H1 (cell line): ENCODE measurements at regions not wholly inside any gene's neighbourhood (a gene's known extent, or its start where the extent isn't known, plus 50 kb on each side); places are given as distances from the start of the nearest gene placed in this dataset.

Source experiments
- CTCF ChIA-PET: fragments of 300-600 bp; sonication (Branson Sonifier 250); formaldehyde crosslinking; loops from one replicate; lab custom pipeline; 2021; ENCODE audit not compliant: partially characterized antibody; lab: Charles Lee
- POLR2A ChIA-PET: fragments of 300-600 bp; sonication (Branson Sonifier 250); formaldehyde crosslinking; loops from one replicate; lab custom pipeline; 2021; ENCODE audit warnings: inconsistent platforms; ENCODE audit not compliant: partially characterized antibody; lab: Charles Lee
- DNase-seq, 2 experiments: peaks; one replicate each; pipeline versions ENCODE4 v3.0.0 to v3.0.0-alpha.2; 2010 to 2022; ENCODE audit warnings: low spot score in 2 of 2, low read depth in 1 of 2, mixed read lengths in 1 of 2
- FAIRE-seq: peaks from 2 replicates; lab custom pipeline; 2011; peaks lifted over from hg19 to GRCh38; lab: Jason Lieb, UNC
- H2AFZ ChIP-seq: 2 replicates; pipeline ENCODE4 v1.8.1; 2012; ENCODE audit warnings: low read length, inconsistent platforms
- H2AK5ac ChIP-seq: 2 replicates; pipeline ENCODE4 v1.6.1; 2013; ENCODE audit warnings: low read depth, low read length
- H2BK120ac ChIP-seq: replicated peaks from 2 replicates; pipeline ENCODE3; 2013; ENCODE audit warnings: low read depth, low read length, inconsistent platforms
- H2BK12ac ChIP-seq: 2 replicates; pipeline ENCODE4 v1.6.1; 2013; ENCODE audit warnings: low read depth, low read length
- H2BK15ac ChIP-seq: 2 replicates; pipeline ENCODE4 v1.6.1; 2013; ENCODE audit warnings: low read length
- H2BK20ac ChIP-seq: 2 replicates; pipeline ENCODE4 v1.6.1; 2013; ENCODE audit warnings: low read length
- H2BK5ac ChIP-seq: 2 replicates; pipeline ENCODE4 v1.6.1; 2013; ENCODE audit warnings: low read depth, low read length
- H3K14ac ChIP-seq: 2 replicates; pipeline ENCODE4 v1.6.1; 2013; ENCODE audit warnings: inconsistent platforms; ENCODE audit not compliant: insufficient read length
- H3K18ac ChIP-seq: 2 replicates; pipeline ENCODE4 v1.6.1; 2013; ENCODE audit warnings: low read length; ENCODE audit errors: extremely low read depth
- H3K23ac ChIP-seq: 2 replicates; pipeline ENCODE4 v1.6.1; 2013; ENCODE audit warnings: inconsistent platforms; ENCODE audit not compliant: insufficient read length
- H3K23me2 ChIP-seq: 2 replicates; pipeline ENCODE4 v1.6.1; 2013; ENCODE audit warnings: low read depth, low read length
- H3K27ac ChIP-seq: 2 replicates; pipeline ENCODE4 v1.6.1; 2011; ENCODE audit warnings: low read depth, low read length, inconsistent platforms
- H3K27me3 ChIP-seq, 4 experiments: replicated peaks in 1 of 4; 1 replicate in 1 of 4; 2 replicates in 3 of 4; pipeline versions ENCODE4 v1.6.1 to v1.8.1; 2011 to 2013; ENCODE audit warnings: low read length in 3 of 4, mild to moderate bottlenecking in 3 of 4, inconsistent platforms in 2 of 4, mixed read lengths in 2 of 4, moderate library complexity in 1 of 4; ENCODE audit not compliant: control insufficient read depth in 3 of 4, insufficient read depth in 3 of 4; ENCODE audit errors: extremely low read depth in 1 of 4
- H3K36me3 ChIP-seq, 4 experiments: 2 replicates each; pipeline versions ENCODE4 v1.6.1 to v1.8.1; 2011 to 2013; ENCODE audit warnings: mild to moderate bottlenecking in 4 of 4, low read length in 3 of 4, moderate library complexity in 2 of 4, control low read depth in 1 of 4, inconsistent platforms in 1 of 4; ENCODE audit not compliant: insufficient read depth in 4 of 4, control insufficient read depth in 2 of 4
- H3K4ac ChIP-seq: replicated peaks from 2 replicates; pipeline ENCODE3; 2013; ENCODE audit warnings: low read length, low read depth, mixed read lengths, inconsistent platforms; ENCODE audit not compliant: insufficient read length
- H3K4me1 ChIP-seq, 4 experiments: replicated peaks in 1 of 4; 1 replicate in 1 of 4; 2 replicates in 3 of 4; pipeline versions ENCODE4 v1.6.1 to v1.8.1; 2011 to 2013; ENCODE audit warnings: low read length in 3 of 4, inconsistent platforms in 2 of 4, mixed read lengths in 1 of 4; ENCODE audit not compliant: insufficient read depth in 4 of 4, control insufficient read depth in 3 of 4
- H3K4me2 ChIP-seq, 2 experiments: 2 replicates each; pipeline versions ENCODE4 v1.6.1 to v1.8.1; 2011 to 2013; ENCODE audit warnings: low read depth in 2 of 2, low read length in 2 of 2, control low read depth in 1 of 2, inconsistent platforms in 1 of 2, mild to moderate bottlenecking in 1 of 2; ENCODE audit not compliant: insufficient read depth in 1 of 2
- H3K4me3 ChIP-seq, 4 experiments: fragments of 200-600, 300-600 bp in 1 of 4; sonication (generic), shearing (Covaris generic), sonication (Bioruptor Twin) in 1 of 4; 2 replicates each; pipeline versions ENCODE4 v1.5.1 to v1.8.1; 2011 to 2016; ENCODE audit warnings: low read length in 4 of 4, low read depth in 3 of 4, control low read depth in 2 of 4, inconsistent platforms in 2 of 4, mild to moderate bottlenecking in 2 of 4, mixed read lengths in 1 of 4, moderate library complexity in 1 of 4; ENCODE audit not compliant: insufficient read depth in 2 of 4; ENCODE audit errors: extremely low read depth in 1 of 4
- H3K56ac ChIP-seq: replicated peaks from 2 replicates; pipeline ENCODE3; 2013; ENCODE audit warnings: low read depth, mild to moderate bottlenecking, mixed read lengths, low read length, inconsistent platforms; ENCODE audit not compliant: insufficient read length
- H3K79me1 ChIP-seq: 2 replicates; pipeline ENCODE4 v1.6.1; 2013; ENCODE audit warnings: low read depth, low read length, control low read depth
- H3K79me2 ChIP-seq, 2 experiments: 2 replicates each; pipeline versions ENCODE4 v1.6.1 to v1.8.1; 2012 to 2013; ENCODE audit warnings: low read length in 2 of 2, mild to moderate bottlenecking in 2 of 2, inconsistent platforms in 1 of 2; ENCODE audit not compliant: insufficient read depth in 2 of 2, control insufficient read depth in 1 of 2
- H3K9ac ChIP-seq, 4 experiments: replicated peaks in 1 of 4; 1 replicate in 1 of 4; 2 replicates in 3 of 4; pipeline versions ENCODE4 v1.6.1 to v1.8.1; 2011 to 2013; ENCODE audit warnings: low read depth in 3 of 4, low read length in 3 of 4, control low read depth in 2 of 4, mild to moderate bottlenecking in 2 of 4, moderate library complexity in 2 of 4, inconsistent platforms in 1 of 4; ENCODE audit errors: extremely low read depth in 1 of 4
- H3K9me3 ChIP-seq, 2 experiments: 2 replicates each; pipeline versions ENCODE4 v1.6.1 to v1.8.1; 2012 to 2013; ENCODE audit warnings: mild to moderate bottlenecking in 2 of 2, moderate library complexity in 2 of 2, control low read depth in 1 of 2, inconsistent platforms in 1 of 2, low read depth in 1 of 2, low read length in 1 of 2, mixed read lengths in 1 of 2; ENCODE audit not compliant: insufficient read depth in 2 of 2
- H4K20me1 ChIP-seq, 2 experiments: replicated peaks in 1 of 2; 2 replicates each; pipeline versions ENCODE3 to v1.8.1; 2011 to 2013; ENCODE audit warnings: inconsistent platforms in 2 of 2, low read length in 2 of 2, mild to moderate bottlenecking in 1 of 2; ENCODE audit not compliant: insufficient read depth in 2 of 2, control insufficient read depth in 1 of 2
- H4K5ac ChIP-seq: 2 replicates; pipeline ENCODE4 v1.6.1; 2013; ENCODE audit warnings: low read length, low read depth, mixed read lengths, inconsistent platforms; ENCODE audit not compliant: insufficient read length
- H4K8ac ChIP-seq: 2 replicates; pipeline ENCODE4 v1.8.0; 2013; ENCODE audit warnings: mild to moderate bottlenecking, moderate library complexity, low read length, inconsistent platforms; ENCODE audit not compliant: insufficient read depth; ENCODE audit errors: extremely low read depth
- H4K91ac ChIP-seq: replicated peaks from 2 replicates; pipeline ENCODE3; 2013; ENCODE audit warnings: low read length, mixed read lengths, inconsistent platforms; ENCODE audit not compliant: insufficient read length
- CEBPB ChIP-seq: IDR thresholded peaks from 2 replicates; pipeline ENCODE4 v1.6.1; 2012; ENCODE audit warnings: low read depth, low read length
- WGBS, 2 experiments: shearing (Covaris generic) in 1 of 2; methylation state at CpG; one replicate each; pipeline versions ENCODE4 v1.1.6 to v1.1.7; 2013 to 2015; ENCODE audit warnings: low lambda C conversion rate in 2 of 2, mixed read lengths in 2 of 2, inconsistent platforms in 1 of 2, low coverage in 1 of 2, missing lambda C conversion rate in 1 of 2; ENCODE audit not compliant: insufficient replicate concordance in 2 of 2, insufficient coverage in 1 of 2, insufficient read length in 1 of 2; ENCODE audit errors: extremely low coverage in 1 of 2, missing lambda C conversion rate in 1 of 2; 5-methylcytosine and 5-hydroxymethylcytosine counted together

DNA sequence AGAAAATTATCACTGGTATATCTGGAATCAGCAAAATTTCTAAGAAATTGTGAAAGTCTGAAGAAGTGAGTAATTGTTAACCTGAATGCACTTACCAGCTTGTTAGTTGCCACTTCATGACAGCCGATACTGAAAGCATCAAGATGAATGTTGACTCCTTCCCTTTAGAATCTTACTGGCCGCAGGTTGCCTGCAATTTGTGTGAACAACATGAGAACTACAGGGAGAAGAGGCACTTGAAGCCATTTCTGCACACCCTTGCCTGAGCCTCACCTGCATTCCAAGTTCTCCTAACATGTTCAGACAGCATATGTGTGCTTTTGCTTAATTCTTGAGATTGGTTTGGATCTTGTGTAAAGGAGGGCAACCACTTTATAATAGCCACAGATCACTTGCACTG is 59.2 kb upstream of the SSX2IP start:
- no peak overlapping the region for H2BK15ac ChIP-seq
- WGBS, 2 experiments = 96% methylated on average over 2 of the region's 2 CpGs; no CpG with 5 or more reads in 1 of the 2 experiments

More for the DNA sequence above, 59.2 kb upstream of the SSX2IP start:
- POLR2A ChIA-PET = no interaction called here
- Histone ChIP-seq H4K91ac (no peak overlapping the region), H2BK120ac (no peak overlapping the region), H3K36me3 (no peaks in the 10 kb centered on the region), H3K4me1 (peaks cover 0 to 7% (median 0%) of the 10 kb centered on the region in 4 experiments; a peak in 3 of 7 replicates), H2AFZ (no peak overlapping the region), H3K79me1 (no peaks in the 10 kb centered on the region), H3K56ac (no peak overlapping the region), H3K79me2 (no peaks in the 10 kb centered on the region), H3K9ac (no peak overlapping the region), H2BK5ac (no peak overlapping the region), H3K23me2 (no peaks in the 10 kb centered on the region), H3K23ac (no peak overlapping the region), H4K20me1 (no peaks in the 10 kb centered on the region), H3K4me3 (no peak overlapping the region), H2AK5ac (no peak overlapping the region), H2BK20ac (no peak overlapping the region), H3K4me2 (no peak overlapping the region), H4K8ac (no peak overlapping the region), H3K14ac (no peak overlapping the region), H3K27ac (no peak overlapping the region), H3K4ac (no peak overlapping the region), H3K27me3 (no peaks in the 10 kb centered on the region), H3K9me3 (no peaks in the 10 kb centered on the region), H2BK12ac (no peak overlapping the region), H3K18ac (no peak overlapping the region), H4K5ac (no peak overlapping the region)
- CTCF ChIA-PET = interaction anchor here (1.0 to 3.8 kb wide), 4 partner anchors 9 to 186 kb away, joined by 3 to 14 read pairs (median 8); no protein-coding TSS in a partner anchor
- no peak for FAIRE-seq
- no peak for DNase-seq
- no peak for TF ChIP-seq CEBPB
